Gastroesophageal sphincter (tissue), 3 donors: ENCODE measurements at regions not wholly inside any gene's neighbourhood (a gene's known extent, or its start where the extent isn't known, plus 50 kb on each side); places are given as distances from the start of the nearest gene placed in this dataset.

Experiments used
- CTCF ChIP-seq, 4 experiments: fragments of 200-600 bp in 2 of 4; fragments of 450-650 bp in 2 of 4; sonication (generic) in 1 of 4; IDR thresholded peaks; one replicate each; pipeline ENCODE4 v1.5.1; 2017 to 2019; ENCODE audit warnings: antibody characterized with exemption in 4 of 4, mild to moderate bottlenecking in 2 of 4, moderate library complexity in 2 of 4
- POLR2A ChIP-seq, 2 donors: fragments of 450-650 bp; IDR thresholded peaks; one replicate each; pipeline ENCODE4 v1.6.1; 2017; ENCODE audit warnings: antibody characterized with exemption in 2 of 2, mild to moderate bottlenecking in 2 of 2, moderate library complexity in 1 of 2
- POLR2AphosphoS5 ChIP-seq: sonication (generic); formaldehyde crosslinking; IDR thresholded peaks from one replicate; pipeline ENCODE4 v1.6.1; 2017; ENCODE audit warnings: antibody characterized with exemption

- TF ChIP-seq CTCF (IDR thresholded peaks at IDR 0.05) (no peak), POLR2A (IDR thresholded peaks at IDR 0.05) (no peak), POLR2AphosphoS5 (no peak)
Measured at GRCh38 chr7:52455571-52455970, 579.9 kb upstream of the POM121L12 start.
